Upper lobe of left lung (tissue), 6 donors: ENCODE measurements at regions not wholly inside any gene's neighbourhood (a gene's known extent, or its start where the extent isn't known, plus 50 kb on each side); places are given as distances from the start of the nearest gene placed in this dataset.

Experiments used
- ATAC-seq, 2 donors: fragments of 200-7000 bp; cut with Tn5 transposase; one replicate each; pipeline ENCODE4 v1.9.1; 2022; ENCODE audit warnings: mild to moderate bottlenecking in 2 of 2, moderate library complexity in 2 of 2; ENCODE audit not compliant: low FRiP score in 2 of 2
- DNase-seq, 2 donors: peaks; one replicate each; pipeline ENCODE4 v3.0.0-alpha.2; 2019 to 2020
- H3K27ac ChIP-seq, 4 donors: fragments of 200-600 bp; sonication (generic); one replicate each; pipeline ENCODE4 v1.5.1; 2016 to 2019
- H3K27me3 ChIP-seq, 4 donors: fragments of 200-600 bp; sonication (generic); one replicate each; pipeline ENCODE4 v1.5.1; 2017 to 2019
- H3K36me3 ChIP-seq, 4 donors: fragments of 200-600 bp; sonication (generic); one replicate each; pipeline ENCODE4 v1.5.1; 2016 to 2019
- H3K4me1 ChIP-seq, 4 donors: fragments of 200-600 bp; sonication (generic); one replicate each; pipeline ENCODE4 v1.5.1; 2018 to 2019
- H3K4me3 ChIP-seq, 4 donors: fragments of 200-600 bp; sonication (generic); one replicate each; pipeline ENCODE4 v1.5.1; 2017 to 2019; ENCODE audit warnings: mild to moderate bottlenecking in 2 of 4, moderate library complexity in 1 of 4
- H3K9me3 ChIP-seq, 4 donors: fragments of 200-600 bp; sonication (generic); one replicate each; pipeline ENCODE4 v1.5.1; 2018 to 2019
- EP300 ChIP-seq, 4 donors: sonication (generic); formaldehyde crosslinking; IDR thresholded peaks; one replicate each; pipeline ENCODE4 v1.5.1; 2017; ENCODE audit warnings: antibody characterized with exemption in 4 of 4, control low read depth in 2 of 4
- POLR2A ChIP-seq, 4 donors: fragments of 450-650 bp; IDR thresholded peaks; one replicate each; pipeline ENCODE4 v1.5.1; 2016 to 2017; ENCODE audit warnings: antibody characterized with exemption in 4 of 4, mild to moderate bottlenecking in 2 of 4
- POLR2AphosphoS5 ChIP-seq, 2 donors: sonication (generic); formaldehyde crosslinking; IDR thresholded peaks; one replicate each; pipeline ENCODE4 v1.5.1; 2017; ENCODE audit warnings: antibody characterized with exemption in 2 of 2
- small RNA-seq, 4 donors: library from RNA; depleted of rRNA; stranded (forward); fragments of <200 nt; gene quantifications; one replicate each; pipeline ENCODE3, GENCODE V24; 2016
- TF ChIP-seq, protein P1 (sequence below), 6 experiments: fragments of 450-650 bp in 4 of 6; fragments of 200-600 bp in 2 of 6; sonication (generic) in 2 of 6; IDR thresholded peaks; one replicate each; pipeline ENCODE4 v1.5.1; 2016 to 2019; ENCODE audit warnings: antibody characterized with exemption in 6 of 6
- donor health status: DM: no; HTN: no; CAD: no; lungs with moderate emphysema.
- donor health status: DM: no; HTN: yes; CAD: no; lungs with severe emphysema.

- no peak overlapping the region for H3K27ac ChIP-seq
- TF ChIP-seq, protein P1, sequence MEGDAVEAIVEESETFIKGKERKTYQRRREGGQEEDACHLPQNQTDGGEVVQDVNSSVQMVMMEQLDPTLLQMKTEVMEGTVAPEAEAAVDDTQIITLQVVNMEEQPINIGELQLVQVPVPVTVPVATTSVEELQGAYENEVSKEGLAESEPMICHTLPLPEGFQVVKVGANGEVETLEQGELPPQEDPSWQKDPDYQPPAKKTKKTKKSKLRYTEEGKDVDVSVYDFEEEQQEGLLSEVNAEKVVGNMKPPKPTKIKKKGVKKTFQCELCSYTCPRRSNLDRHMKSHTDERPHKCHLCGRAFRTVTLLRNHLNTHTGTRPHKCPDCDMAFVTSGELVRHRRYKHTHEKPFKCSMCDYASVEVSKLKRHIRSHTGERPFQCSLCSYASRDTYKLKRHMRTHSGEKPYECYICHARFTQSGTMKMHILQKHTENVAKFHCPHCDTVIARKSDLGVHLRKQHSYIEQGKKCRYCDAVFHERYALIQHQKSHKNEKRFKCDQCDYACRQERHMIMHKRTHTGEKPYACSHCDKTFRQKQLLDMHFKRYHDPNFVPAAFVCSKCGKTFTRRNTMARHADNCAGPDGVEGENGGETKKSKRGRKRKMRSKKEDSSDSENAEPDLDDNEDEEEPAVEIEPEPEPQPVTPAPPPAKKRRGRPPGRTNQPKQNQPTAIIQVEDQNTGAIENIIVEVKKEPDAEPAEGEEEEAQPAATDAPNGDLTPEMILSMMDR (IDR thresholded peaks at IDR 0.05), result no peak
- TF ChIP-seq POLR2A (IDR thresholded peaks at IDR 0.05), result no peak
- TF ChIP-seq EP300 (IDR thresholded peaks at IDR 0.05), result no peak
- TF ChIP-seq POLR2AphosphoS5 (IDR thresholded peaks at IDR 0.05), result no peak
- no peaks in the 10 kb centered on the region for H3K4me1 ChIP-seq
- H3K4me3 ChIP-seq, result no peak overlapping the region
- H3K36me3 ChIP-seq, result no peaks in the 10 kb centered on the region
- H3K27me3 ChIP-seq, result no peaks in the 10 kb centered on the region
- H3K9me3 ChIP-seq, result no peaks in the 10 kb centered on the region
- no peak for ATAC-seq
- DNase-seq, result no peak
Measured at GRCh38 chr12:14315501-14315900, 50.0 kb upstream of the ATF7IP start.

Small RNA genes in the stretch of these regions (small RNA-seq; reads per million reads assigned to genes)
- gene AC092470.1 (0 reads per million in 4 donors), gene AC135001.1 (0 reads per million in 4 donors), gene MRPS18CP4 (0 reads per million in 4 donors), gene RNU6-491P (0 reads per million in 4 donors)
